Thyroid gland (tissue), 4 donors: ENCODE measurements at regions not wholly inside any gene's neighbourhood (a gene's known extent, or its start where the extent isn't known, plus 50 kb on each side); places are given as distances from the start of the nearest gene placed in this dataset.

ENCODE experiments used
- DNase-seq, 2 donors: peaks; one replicate each; pipeline ENCODE4 v3.0.0-alpha.2; 2019
- H3K27ac ChIP-seq, 3 donors: fragments of 200-600 bp; sonication (generic); 1 replicate in 2 of 3; 2 replicates in 1 of 3; pipeline ENCODE4 v1.5.1; 2016 to 2019; ENCODE audit warnings: mild to moderate bottlenecking in 1 of 3, moderate library complexity in 1 of 3
- H3K27me3 ChIP-seq: fragments of 200-600 bp; sonication (generic); one replicate; pipeline ENCODE4 v1.5.1; 2019
- H3K36me3 ChIP-seq, 2 donors: fragments of 200-600 bp; sonication (generic); one replicate each; pipeline ENCODE4 v1.5.1; 2016 to 2019
- H3K4me1 ChIP-seq, 2 donors: fragments of 200-600 bp; sonication (generic); one replicate each; pipeline ENCODE4 v1.5.1; 2017 to 2019
- H3K4me3 ChIP-seq, 3 donors: fragments of 200-600 bp; sonication (generic); replicated peaks in 1 of 3; 1 replicate in 2 of 3; 2 replicates in 1 of 3; pipeline ENCODE4 v1.5.1; 2016; ENCODE audit warnings: mild to moderate bottlenecking in 1 of 3
- H3K9me3 ChIP-seq: fragments of 200-600 bp; sonication (generic); one replicate; pipeline ENCODE4 v1.5.1; 2017
- POLR2A ChIP-seq, 2 donors: fragments of 450-650 bp; IDR thresholded peaks; one replicate each; pipeline ENCODE4 v1.6.1; 2017; ENCODE audit warnings: antibody characterized with exemption in 2 of 2, mild to moderate bottlenecking in 2 of 2, moderate library complexity in 1 of 2
- WGBS, 2 donors: methylation state at CpG; one replicate each; pipeline ENCODE4 v1.1.5; 2017; 5-methylcytosine and 5-hydroxymethylcytosine counted together
- intact Hi-C: fragments of 100-400 bp; cut with DNase I; formaldehyde crosslinking; loops from one replicate; pipeline ENCODE4 v1.15.1; 2023
- TF ChIP-seq, protein P1 (sequence below), 6 experiments: fragments of 200-600 bp in 3 of 6; fragments of 450-650 bp in 3 of 6; sonication (generic) in 3 of 6; IDR thresholded peaks; one replicate each; pipeline ENCODE4 v1.5.1; 2016 to 2019; ENCODE audit warnings: antibody characterized with exemption in 6 of 6, mild to moderate bottlenecking in 2 of 6, inconsistent platforms in 1 of 6, moderate library complexity in 1 of 6

DNA sequence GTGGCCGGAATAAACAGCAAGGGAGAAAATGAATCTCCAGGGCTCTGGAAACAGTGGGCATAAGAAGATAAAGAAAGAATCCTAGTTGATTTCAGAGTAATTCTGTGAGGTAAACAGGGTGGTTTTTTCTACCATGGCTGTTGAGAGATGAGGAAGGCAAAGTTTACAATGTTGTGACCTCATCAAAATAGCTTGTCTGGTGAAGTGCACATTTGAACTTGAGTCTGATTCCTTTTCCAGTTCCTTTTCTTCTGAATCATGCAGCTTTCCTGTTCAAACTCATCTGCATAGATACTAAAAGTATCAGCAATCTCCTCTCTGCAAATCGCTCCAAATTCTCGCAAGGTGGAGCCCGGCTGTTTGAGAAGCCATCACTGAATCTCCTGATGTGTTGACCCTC is 161.7 kb downstream of the PLPP3 start:
- intact Hi-C loops = no loop called here
- Histone ChIP-seq H3K4me1 (no peaks in the 10 kb centered on the region), H3K4me3 (no peak overlapping the region), H3K27me3 (no peaks in the 10 kb centered on the region), H3K9me3 (no peaks in the 10 kb centered on the region), H3K27ac (peak overlapping the region in 1 of 3 donors; percentile 31), H3K36me3 (no peaks in the 10 kb centered on the region)
- DNase-seq = no peak
- TF ChIP-seq POLR2A (IDR thresholded peaks at IDR 0.05) = no peak
- TF ChIP-seq, protein P1, sequence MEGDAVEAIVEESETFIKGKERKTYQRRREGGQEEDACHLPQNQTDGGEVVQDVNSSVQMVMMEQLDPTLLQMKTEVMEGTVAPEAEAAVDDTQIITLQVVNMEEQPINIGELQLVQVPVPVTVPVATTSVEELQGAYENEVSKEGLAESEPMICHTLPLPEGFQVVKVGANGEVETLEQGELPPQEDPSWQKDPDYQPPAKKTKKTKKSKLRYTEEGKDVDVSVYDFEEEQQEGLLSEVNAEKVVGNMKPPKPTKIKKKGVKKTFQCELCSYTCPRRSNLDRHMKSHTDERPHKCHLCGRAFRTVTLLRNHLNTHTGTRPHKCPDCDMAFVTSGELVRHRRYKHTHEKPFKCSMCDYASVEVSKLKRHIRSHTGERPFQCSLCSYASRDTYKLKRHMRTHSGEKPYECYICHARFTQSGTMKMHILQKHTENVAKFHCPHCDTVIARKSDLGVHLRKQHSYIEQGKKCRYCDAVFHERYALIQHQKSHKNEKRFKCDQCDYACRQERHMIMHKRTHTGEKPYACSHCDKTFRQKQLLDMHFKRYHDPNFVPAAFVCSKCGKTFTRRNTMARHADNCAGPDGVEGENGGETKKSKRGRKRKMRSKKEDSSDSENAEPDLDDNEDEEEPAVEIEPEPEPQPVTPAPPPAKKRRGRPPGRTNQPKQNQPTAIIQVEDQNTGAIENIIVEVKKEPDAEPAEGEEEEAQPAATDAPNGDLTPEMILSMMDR (IDR thresholded peaks at IDR 0.05) = no peak
- 88 to 89% methylated on average over 4 of the region's 4 CpGs for WGBS, 2 donors

DNA sequence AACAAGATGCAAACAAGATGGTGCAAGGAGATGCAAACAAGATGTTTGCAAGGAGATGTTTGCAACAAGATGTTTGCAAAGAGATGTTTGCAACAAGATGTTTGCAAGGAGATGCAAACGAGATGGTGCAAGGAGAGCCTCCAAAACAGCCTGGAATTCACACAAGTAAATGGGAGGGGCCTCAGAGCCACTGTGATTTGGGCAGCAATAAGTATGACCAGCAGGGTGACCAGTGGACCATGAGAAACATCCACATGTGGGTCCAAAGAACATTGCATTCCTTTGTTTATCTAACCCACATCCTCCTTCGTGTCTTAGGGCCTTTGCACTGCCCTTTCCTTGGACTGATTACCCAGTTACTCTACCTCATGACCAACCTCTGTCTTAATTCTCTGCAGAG is 162.9 kb downstream of the PLPP3 start:
- Histone ChIP-seq H3K4me3 (no peak overlapping the region), H3K27me3 (no peaks in the 10 kb centered on the region), H3K27ac (no peak overlapping the region), H3K9me3 (no peaks in the 10 kb centered on the region), H3K4me1 (no peaks in the 10 kb centered on the region), H3K36me3 (no peaks in the 10 kb centered on the region)
- intact Hi-C loops = no loop called here
- DNase-seq = no peak
- TF ChIP-seq, protein P1 (IDR thresholded peaks at IDR 0.05) = no peak
- TF ChIP-seq POLR2A (IDR thresholded peaks at IDR 0.05) = no peak
- 61 to 75% methylated on average over 2 of the region's 2 CpGs for WGBS, 2 donors

DNA sequence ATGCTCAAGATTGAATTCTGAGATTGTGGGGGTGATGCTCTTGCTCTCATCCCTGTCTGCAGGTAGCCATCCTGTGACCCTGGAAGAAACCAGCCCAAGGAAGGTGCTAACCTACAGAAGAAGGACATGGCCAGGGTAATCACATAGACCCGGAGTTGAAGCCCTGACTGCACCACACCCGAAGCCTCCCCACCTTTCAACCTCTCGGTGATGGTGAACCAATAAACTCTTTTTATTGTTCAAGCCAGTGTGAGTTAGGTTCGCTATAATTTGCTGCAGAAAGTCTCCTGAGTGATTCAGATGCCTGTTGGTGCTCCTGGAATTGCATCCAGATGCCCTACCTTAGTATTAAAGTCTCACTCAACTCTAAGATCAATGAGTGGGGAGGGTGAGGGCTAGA is 163.6 kb downstream of the PLPP3 start:
- Histone ChIP-seq H3K27me3 (no peaks in the 10 kb centered on the region), H3K27ac (no peak overlapping the region), H3K4me1 (no peaks in the 10 kb centered on the region), H3K36me3 (no peaks in the 10 kb centered on the region), H3K4me3 (no peak overlapping the region), H3K9me3 (no peaks in the 10 kb centered on the region)
- 92% methylated on average over 4 of the region's 4 CpGs for WGBS, 2 donors
- no peak for DNase-seq
- TF ChIP-seq, protein P1 (IDR thresholded peaks at IDR 0.05) = no peak
- TF ChIP-seq POLR2A (IDR thresholded peaks at IDR 0.05) = no peak
- intact Hi-C loops = no loop called here

DNA sequence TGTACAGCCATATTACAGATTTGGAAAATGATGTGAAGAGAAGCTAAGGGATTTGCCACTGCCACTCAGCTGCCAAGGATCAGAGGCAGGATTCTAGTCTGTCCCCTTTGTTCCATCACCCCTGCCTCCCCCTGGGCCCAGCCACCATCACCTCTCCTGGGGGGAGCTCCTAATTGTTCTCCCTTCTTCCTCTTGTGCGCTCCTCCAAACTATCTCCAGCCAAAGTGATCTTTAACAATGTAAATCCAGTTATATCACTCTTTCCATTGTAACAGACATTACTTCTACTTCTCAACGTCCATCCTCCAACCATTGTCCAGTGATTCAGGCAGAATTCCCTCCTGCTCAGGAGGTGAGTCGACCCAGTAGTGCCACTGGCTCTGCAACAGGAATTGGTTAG is 164.1 kb downstream of the PLPP3 start:
- TF ChIP-seq, protein P1 (IDR thresholded peaks at IDR 0.05) = no peak
- TF ChIP-seq POLR2A (IDR thresholded peaks at IDR 0.05) = no peak
- intact Hi-C loops = no loop called here
- no peaks in the 10 kb centered on the region for H3K4me1 ChIP-seq
- no peak overlapping the region for H3K27ac ChIP-seq
- H3K27me3 ChIP-seq = no peaks in the 10 kb centered on the region
- H3K36me3 ChIP-seq = no peaks in the 10 kb centered on the region
- H3K9me3 ChIP-seq = no peaks in the 10 kb centered on the region
- WGBS, 2 donors = 74 to 82% methylated on average over 3 of the region's 3 CpGs
- H3K4me3 ChIP-seq = no peak overlapping the region
- DNase-seq = no peak

DNA sequence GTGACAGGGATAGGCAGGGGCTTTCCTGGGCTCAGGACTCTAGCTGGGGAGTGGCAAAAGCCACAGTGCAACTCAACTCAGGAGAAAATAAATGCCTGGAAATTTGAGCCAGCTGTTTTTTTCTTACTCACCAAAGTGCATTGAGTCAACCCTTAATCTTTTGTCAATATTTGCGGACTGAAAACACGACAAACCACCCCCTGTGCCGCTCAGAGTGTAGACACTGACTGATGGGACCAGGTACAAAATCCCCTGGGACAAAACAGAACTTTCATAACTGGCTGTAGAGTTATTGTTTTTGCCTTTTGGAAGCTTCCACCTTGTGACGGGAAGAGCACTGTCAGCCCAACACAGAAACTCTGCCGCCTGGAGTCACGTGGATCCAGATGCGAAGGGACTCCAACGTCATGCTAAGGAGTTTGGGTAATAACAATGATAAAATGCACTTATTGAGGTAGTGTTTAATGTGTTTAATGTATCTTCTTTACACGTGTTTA is 164.6 kb downstream of the PLPP3 start:
- no peaks in the 10 kb centered on the region for H3K4me1 ChIP-seq
- TF ChIP-seq, protein P1 (IDR thresholded peaks at IDR 0.05) = no peak
- no peak for TF ChIP-seq POLR2A (IDR thresholded peaks at IDR 0.05)
- H3K27ac ChIP-seq = no peak overlapping the region
- H3K4me3 ChIP-seq = no peak overlapping the region
- no peaks in the 10 kb centered on the region for H3K9me3 ChIP-seq
- intact Hi-C loops = no loop called here
- 76 to 78% methylated on average over 9 of the region's 9 CpGs for WGBS, 2 donors
- no peak for DNase-seq
- H3K27me3 ChIP-seq = no peaks in the 10 kb centered on the region
- no peaks in the 10 kb centered on the region for H3K36me3 ChIP-seq
